NCI-H2171 (cell line): ENCODE measurements at regions not wholly inside any gene's neighbourhood (a gene's known extent, or its start where the extent isn't known, plus 50 kb on each side); places are given as distances from the start of the nearest gene placed in this dataset.
"Not testable (repeated sequence)": the region's sequence is repeated elsewhere in the genome, so short reads cannot be mapped to it uniquely, and the experiment has no call there.

Experiments
- DNase-seq: peaks from one replicate; lab custom pipeline; 2025; lab: John Stamatoyannopoulos, UW

DNA sequence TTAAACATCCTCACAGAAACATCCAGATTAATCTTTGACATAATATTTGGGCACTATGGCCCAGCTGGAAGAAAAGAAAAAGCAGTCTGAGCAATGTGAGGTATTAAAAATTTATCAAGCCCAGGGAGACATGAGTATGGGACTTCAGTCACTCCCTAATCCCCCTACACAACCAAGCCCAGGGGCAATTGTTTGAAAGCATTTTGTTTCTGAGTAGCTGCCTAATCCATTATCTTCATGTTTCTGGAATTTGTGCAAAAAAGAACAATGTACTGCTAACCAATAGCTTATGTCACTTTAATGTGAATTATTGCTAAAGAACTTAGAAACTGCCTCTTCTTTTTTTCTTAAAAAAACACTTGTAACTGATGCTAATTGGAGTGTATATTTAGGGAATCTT, 360.7 kb downstream of the TEX13C start:
- no peak for DNase-seq

DNA sequence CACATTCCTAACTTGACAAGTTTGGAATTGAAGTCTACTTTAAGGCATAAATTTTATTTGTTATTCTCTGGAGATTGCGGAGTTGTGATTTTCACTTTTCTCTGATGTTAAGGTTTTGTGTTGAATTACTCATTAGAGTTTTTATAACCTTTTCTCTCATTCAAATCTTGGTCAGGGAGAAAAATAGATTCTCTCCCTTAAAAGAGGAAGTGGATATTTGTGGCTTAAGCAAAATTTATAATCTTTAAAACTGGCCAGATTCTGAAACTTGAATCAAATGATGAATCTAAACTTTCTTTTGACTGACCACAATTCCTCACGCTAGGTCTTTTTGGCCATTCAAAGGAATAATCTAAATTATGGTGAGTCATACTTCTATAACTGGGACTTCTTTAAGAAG, 361.4 kb downstream of the TEX13C start:
- DNase-seq = no peak

DNA sequence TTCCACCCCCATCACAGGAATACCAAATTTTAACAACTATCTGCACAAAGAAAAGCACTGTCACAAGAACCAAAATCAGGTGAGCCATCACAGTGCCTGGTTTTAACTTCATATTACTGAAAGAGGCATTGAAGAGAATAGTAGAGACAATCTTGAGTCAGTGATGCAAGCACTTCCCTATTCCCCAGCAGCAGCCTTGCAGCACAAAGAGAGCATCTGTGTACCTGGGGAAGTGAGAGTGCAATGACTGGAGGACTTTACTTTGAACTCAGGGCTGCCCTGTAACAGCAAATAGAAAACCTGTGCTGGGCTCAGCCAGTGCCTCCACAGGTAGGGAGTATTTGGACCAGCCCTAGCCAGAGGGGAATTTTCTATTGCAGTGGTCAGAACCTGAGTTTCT, 361.8 kb downstream of the TEX13C start:
- DNase-seq = no peak

DNA sequence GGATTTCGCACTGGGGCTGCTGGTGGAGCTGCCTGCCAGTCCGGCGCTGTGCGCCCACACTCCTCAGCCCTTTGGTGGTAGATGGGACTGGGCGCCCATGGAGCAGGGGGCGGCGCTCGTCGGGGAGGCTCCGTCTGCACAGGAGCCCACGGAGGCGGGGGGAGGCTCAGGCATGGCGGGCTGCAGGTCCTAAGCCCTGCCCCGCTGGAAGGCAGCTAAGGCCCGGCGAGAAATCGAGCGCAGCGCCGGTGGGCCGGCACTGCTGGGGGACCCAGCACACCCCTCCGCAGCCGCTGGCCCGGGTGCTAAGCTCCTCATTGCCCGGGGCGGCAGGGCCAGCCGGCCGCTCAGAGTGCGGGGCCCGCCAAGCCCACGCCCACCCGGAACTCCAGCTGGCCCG, 370.9 kb downstream of the TEX13C start:
- not testable (repeated sequence) for DNase-seq

DNA sequence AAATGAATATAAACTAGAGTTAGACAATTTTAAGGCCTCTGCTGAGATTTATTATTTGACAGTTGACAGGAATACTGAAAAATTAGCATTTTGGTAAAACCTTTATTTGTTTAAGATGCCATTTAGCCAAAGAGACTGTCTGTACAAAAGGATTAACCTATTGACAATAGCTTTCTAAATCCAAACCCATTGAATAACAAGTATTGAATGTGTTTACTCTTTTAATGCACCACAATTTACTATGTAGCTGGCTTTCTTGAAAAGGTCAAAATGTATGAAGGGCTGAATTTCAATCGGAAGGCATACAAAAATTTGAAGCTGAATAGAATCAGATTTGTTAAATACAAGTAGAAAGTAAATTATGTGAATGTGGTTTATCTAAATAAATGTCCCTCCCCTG, 374.5 kb downstream of the TEX13C start:
- no peak for DNase-seq

DNA sequence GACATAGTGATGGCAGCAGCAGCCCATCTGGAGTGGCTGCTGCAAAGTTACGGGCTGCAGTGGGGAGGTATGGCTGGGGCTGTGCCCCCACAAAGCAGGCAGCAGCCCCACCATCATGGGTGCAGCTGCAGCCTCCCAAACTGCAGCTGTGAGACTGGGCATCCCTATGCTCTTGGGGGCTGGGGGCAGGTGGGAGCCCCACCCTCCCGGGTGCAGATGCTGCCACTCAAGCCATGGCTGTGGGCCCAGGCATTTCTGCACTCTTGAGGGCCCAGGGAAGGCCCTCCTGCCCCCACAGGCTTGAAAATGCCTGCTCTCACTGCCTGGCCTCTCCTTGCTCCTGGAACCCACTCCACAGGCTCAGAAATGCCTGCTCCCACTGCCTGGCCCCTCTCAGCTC, 389.4 kb downstream of the TEX13C start:
- DNase-seq = no peak

DNA sequence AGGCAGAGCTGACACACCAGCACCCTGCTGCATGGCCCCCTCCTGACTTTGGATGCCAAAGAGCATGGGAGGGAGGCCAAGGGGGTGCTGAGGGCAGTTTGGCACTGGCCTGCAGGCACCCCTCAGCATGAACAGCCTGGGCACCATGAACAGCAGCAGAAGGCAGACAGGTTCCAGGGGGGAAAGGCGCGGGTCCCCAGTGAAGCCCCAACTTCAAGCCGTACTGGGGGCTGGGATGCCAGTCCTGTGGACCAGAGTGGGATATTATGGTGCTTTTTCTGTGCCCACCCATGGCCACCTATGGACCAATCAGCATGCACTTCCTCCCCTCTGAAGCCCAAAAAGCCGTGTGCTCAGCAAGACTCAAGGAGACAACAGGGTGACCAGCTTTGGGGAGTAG, 389.9 kb downstream of the TEX13C start:
- no peak for DNase-seq

DNA sequence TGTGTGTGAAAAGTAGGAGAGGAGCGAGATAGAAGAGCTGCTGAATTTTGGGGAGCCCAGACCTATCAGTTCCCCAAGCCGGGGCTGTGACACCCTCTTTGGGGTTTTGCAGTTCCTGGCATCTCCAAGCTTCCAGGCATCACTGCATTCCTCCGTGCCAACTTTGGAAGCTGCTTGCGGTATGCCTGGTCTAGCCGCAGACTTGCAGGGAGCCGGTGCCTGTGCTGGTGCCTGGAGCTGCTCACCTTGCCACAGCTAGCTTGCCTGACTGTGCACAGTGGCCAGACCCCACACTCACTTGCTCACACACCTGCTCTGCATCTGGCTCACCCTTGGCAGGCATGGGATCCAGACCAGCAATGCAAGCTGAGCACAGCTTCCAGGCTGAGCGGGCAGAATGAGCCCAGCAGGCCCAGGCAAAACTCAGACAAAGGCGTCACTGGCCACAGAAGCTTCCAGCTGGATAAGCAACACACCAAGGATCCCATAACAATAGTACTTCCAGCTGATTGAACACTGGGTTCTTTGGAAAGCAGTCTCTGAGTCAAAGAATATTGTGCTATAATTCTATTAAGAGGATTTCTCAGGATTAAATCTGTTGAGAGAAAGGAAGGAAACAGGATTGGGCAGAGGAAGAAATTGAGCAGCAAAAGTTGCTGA, 390.9 kb downstream of the TEX13C start:
- no peak for DNase-seq

DNA sequence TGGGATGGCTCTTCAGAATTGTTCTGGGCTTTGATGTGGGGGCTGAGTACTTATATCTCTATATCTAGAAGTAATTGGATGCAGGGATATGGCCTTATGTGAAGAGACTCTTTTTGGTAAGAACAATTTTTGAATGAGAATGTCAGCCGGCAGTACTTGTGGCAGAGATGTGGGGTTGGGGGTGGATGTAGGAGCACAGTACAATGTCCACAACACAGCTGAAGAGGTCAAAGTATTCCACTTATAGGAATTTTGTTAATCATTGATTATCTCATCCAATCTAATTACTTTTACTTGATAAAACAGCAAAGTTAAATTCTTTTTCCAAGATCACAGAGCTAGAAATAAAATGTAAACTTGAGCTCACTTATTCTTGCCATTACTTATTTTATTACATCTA, 391.4 kb downstream of the TEX13C start:
- DNase-seq = no peak

DNA sequence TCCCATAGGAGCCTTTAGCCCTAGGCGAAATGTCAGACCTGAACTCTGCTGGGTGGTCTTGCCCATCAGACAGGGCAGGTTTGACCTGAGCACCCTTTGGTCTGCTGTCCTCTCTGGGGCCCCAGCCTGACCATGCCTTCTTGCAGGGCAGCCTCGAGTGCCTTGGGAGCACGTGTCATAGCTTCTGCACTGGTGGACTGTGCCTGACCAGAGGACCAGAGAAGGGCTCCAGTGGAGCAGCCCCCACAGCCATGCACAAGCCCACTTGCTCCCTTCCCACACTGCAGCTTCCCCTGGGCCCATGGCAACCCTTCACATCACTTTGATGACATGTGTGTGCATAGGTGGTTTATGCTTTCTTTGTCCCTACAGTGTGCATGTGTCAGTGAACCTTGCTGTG, 394.0 kb downstream of the TEX13C start:
- no peak for DNase-seq

DNA sequence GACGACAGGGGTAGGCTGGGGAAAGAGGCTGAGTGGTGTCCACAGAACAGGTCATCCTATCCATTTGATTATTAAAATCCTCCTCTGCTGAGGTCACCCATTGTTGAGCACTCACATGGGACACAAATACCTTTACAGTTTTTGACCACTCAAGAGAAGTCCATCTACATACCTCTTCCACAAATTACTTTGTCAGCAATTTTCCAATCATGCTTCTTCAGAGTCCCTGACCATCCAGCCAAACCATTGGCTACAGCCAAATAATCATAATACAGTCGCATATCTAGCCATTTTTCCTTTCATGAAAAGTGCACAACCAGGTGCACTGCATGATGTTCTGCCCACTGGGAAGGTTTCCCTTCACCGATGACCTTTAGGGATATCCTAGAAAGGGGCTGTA, 407.4 kb downstream of the TEX13C start:
- DNase-seq = no peak

DNA sequence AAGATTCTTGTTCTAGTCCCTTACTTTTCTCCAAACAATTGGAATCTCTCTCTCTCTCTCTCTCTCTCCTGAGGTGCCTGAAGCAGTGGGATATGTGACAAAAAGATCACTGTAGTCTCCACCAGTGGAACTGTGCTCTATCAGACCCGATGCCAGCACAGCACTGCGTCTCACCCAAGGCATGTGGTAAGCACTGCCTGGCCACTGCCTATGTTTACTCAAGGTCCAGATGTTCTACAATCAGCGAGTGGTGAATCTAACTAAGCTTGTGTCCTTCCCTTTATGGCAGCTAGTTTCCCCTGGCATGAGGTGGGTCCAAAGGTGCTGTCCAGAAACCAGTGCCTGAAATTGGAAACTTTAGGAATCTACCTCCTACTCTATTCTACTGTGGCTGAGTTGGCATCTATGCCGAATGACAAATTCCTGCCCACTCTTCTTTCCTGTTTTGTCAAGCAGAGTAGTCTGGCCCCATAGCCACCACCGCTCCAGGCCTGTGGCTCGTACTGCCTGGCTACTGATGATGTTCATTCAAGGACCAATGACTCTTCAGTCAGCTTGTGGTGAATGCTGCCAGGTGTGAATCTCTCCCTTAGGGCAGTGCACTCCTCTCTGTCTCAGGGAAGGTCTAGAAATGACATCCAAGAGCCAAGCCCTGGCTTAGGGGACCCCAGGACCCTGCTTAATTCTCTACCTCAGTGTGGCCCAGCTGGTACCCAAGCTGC, 416.5 kb downstream of the TEX13C start:
- DNase-seq = no peak

DNA sequence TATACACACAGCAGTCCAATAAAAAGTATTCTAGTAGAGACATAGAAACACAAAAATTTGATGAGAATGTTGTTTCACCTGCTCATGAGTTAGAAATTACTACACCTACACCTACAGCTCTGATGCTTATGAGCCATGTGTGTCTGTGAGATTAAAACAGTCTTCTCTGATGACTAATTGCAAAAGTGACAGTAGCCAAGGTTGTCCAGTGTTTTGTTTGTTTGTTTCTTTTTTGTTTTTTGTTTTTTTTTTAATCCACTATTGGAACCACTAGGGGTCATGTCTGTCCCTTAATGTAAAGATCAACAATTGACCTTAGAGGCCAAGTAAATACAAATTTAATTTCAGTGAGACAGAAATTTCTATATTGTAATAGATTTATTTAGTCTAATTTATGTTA, 423.1 kb downstream of the TEX13C start:
- DNase-seq = no peak

DNA sequence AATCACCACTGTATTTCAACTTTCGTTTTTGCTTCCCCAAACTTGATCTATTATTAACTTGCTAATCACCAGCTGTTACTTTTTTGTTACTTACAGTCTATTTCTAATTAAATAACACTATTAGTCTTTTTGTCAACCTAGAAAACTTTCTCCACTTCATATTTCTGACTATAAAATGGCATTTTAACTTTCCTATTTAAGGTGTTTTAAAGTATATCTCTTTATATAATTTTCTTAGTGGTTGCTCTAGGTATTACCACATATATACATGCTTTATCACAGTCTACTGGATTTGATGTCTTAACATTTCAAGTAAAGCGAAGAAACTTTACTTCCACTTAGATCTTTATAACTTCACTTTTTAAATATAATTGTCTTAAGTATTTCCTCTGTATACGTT, 421.2 kb downstream of the DCAF12L2 start:
- no peak for DNase-seq

DNA sequence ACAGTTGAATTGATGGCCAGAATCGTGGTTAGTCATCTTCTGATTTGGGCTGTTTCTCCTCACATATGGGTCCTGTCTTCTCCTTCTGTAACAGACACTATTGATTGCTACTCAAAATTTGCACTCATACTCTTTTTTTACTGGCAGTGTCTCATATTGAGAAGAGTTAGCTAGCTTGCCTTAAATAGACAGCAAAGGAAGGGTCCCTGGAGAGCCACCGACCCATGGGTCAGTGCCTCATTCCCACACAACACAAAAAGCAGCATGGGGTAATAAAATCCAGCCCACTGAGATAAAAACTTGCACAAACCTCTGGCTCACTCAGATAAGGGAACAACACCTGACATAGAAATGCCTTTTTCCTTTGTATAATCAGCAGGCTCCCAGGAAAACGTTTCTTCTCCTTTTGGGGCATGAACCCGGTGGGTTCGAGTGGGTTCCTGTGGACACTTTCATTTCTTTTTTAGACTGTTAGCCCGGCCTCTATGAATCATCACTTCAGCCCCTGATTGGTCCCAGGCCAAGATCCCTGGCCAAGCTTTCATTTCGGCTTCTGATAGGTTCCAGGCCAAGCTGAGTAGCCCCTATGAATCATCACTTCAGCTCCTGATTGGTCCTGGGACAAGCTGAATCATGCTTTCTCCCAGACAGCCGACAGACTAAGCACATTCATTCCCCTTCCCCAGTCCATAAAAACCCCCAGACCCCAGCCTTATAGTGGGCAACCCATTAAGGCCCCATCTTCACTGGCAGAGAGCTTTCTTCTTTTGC, 408.1 kb downstream of the DCAF12L2 start:
- DNase-seq = no peak

DNA sequence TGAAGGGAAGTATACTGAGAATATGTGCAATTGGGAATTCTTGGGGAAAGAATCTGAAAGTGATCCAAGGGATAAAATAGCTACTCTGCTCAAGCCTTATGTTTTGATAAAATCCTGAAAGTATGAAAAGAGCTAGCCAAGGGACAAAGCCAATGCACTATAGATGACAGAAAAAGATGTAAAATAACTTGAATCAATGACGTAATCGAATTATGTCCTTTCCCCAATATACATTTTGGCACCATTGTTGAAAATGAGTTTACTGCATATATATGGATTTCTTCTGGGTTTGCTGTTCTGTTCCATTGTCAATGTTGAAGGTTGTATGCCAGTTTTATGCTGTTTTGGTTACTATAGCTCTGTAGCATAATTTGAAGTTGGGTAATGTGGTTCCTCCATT, 407.3 kb downstream of the DCAF12L2 start:
- no peak for DNase-seq

DNA sequence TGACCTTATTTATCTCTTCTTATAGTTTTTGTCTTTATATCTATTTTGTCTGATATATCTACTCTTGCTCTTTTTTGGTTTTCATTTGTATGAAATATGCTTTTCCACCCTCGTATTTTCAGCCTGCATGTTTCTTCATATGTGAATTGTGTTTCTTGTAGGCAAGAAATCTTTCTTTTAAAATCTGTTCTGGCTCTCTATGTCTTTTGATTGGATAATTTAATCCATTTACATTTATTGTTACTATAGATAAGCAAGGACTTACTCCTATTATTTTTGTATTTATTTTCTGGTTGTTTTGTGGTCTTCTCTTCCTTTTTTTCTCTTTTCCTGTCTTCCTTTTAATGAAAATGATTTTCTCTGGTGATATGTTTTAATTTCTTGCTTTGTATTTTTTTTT, 403.1 kb downstream of the DCAF12L2 start:
- no peak for DNase-seq

DNA sequence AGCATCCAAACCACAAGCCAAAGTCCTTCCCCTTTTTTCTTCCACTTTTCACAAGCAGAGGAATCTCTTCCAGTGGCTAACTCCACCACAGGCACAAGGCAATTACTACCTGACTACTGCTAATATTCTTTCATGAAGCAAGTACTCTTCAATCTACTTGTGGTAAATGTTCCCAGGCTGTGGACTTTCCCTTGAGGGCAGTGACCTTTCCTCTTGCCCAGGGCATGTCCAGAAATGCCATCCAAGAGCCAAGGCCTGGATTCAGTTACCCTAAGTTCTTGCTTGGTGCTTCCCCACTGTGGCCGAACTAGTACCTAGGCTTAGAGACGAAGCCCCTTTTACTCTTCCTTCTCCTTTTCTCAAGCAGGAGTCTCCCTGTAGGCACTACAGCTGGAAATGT, 400.7 kb downstream of the DCAF12L2 start:
- no peak for DNase-seq

DNA sequence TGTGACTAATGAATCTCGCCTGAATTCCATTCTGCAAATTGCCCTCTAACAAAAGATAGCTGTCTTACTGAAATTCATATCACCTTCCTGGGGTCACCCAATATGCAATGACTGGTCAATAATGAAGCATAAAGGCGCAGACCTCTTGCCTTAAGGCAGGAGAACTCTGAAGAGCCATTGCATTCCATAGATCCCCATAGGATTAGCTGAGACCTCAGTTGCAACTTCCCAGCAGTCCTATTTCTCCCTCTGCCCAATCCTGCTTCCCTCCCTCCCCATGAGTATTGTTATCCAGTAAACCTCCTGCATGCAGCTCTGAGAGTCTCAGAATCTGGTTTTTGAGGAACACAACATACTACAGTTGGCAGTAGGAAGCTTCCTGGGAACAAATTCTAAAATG, 396.5 kb downstream of the DCAF12L2 start:
- DNase-seq = no peak

DNA sequence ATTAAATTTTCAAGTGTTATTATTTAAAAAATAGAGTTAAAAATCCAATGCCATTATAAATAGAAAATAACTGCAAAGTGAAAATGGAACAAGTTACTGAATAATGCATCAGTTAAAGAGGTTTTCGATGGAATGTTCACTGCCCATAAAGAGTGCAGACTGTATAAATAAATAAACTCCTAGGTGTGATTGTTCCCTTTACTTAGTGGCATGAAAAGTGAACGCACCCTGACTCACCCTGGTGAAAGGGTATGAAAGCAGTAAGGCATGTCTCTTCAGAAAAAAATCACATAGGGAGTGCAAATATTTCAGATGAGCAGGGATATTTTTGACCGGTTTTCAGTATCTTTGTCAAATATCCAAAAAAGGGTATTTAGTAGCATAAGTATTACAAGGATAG, 387.8 kb downstream of the DCAF12L2 start:
- no peak for DNase-seq

DNA sequence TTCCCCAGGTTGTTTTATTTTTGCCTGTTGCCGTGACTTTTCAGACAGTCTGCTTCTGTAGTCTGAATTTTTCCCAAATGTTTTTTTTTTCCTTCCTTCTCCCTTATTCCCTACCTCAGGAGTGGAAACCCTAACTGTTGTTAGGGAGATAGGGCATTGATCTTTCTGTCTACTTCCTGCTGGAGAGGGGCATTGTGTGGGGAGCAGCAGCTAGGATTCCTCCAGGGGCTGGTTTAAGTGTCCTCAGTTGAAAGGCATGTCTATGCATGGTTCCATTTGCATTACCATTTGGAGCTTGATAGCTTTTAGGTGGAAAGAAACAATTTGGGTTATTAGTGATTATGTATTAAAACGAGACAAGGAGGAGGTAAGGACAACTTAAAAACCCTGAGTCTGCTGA, 383.9 kb downstream of the DCAF12L2 start:
- no peak for DNase-seq

DNA sequence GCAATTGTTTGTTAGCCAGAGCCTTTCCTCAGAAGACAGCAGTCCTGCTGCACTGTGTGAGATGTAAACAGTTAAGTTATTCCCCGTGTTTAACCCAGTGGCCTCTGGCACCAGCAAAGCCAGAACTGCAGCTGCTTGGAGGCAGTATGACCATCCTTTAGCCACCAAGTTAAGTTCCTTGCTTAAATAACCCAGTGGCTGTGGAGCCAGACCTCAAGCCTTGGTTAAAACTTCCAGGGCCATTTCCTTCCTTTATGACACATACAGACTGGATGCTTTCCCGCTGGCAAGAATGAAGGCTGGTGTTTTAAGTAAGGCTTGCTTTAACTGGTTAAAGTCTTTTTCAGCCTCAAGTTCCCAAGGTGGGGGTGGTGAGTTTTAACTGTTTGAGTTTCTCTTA, 379.8 kb downstream of the DCAF12L2 start:
- DNase-seq = no peak

DNA sequence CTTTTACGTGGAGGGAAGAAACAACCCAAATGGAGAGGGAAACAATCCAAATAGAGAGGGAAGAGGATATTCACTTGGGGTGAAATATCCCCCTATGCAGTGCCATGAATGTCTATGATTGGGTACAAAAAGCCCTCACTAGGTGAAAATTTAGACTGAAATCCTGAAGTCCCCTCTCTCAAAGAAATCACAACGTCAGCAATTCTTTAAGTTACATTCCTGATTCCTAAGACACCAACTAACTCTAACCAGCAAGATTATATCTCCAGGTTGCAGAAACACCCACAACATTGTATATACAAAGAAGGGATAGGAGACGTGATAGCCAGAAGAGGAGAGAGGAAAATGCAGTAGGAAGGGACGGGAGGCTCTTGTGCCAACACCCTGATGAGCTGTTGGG, 374.3 kb downstream of the DCAF12L2 start:
- no peak for DNase-seq
